Activated CD4-positive, CD25-positive, alpha-beta regulatory T cell treated with anti-CD3 and anti-CD28 coated beads, Interleukin-2, amount 50 U/mL, for 24 hours (primary cell): ENCODE measurements at regions not wholly inside any gene's neighbourhood (a gene's known extent, or its start where the extent isn't known, plus 50 kb on each side); places are given as distances from the start of the nearest gene placed in this dataset.

Source experiments
- ATAC-seq, 2 donors: fragments of 150-1000 bp; cut with Tn5 transposase; one replicate each; pipeline ENCODE4 v1.10.0; 2021; ENCODE audit warnings: mild to moderate bottlenecking in 1 of 2, moderate library complexity in 1 of 2

GRCh38 chr1:98421085-98421435, 240.5 kb upstream of the SNX7 start:
- no peak for ATAC-seq

DNA sequence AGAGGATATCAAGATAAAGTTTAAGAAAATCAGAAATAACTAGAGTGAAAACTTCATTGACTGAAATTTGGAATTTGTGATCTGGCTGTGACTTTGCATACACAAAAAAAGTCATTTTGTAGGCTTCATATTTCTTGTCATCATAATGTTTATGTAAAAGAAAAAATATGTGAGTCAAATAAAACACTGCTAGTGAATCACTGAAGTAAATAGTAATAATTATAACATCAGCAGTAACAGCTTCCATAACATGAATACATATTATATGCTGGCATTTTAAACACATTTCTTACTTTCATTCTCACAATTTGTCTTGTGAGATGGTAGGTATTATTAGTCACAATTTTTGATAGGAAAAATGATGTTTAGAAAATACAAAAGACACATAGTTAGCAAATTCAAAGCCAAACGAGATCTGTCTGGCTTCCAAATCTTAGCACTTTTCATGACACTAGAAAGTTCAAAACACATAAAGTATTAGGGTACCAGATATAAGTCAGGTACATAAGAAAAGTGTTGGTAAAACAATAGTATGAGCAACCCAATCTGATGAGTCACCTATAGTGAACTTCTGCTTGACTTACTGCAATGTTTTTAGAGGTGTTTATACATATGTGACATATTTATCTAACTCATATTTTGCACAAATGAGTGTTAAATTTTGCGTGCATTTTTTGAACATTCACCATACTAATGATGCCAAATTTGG, 241.0 kb upstream of the SNX7 start:
- ATAC-seq: no peak

DNA sequence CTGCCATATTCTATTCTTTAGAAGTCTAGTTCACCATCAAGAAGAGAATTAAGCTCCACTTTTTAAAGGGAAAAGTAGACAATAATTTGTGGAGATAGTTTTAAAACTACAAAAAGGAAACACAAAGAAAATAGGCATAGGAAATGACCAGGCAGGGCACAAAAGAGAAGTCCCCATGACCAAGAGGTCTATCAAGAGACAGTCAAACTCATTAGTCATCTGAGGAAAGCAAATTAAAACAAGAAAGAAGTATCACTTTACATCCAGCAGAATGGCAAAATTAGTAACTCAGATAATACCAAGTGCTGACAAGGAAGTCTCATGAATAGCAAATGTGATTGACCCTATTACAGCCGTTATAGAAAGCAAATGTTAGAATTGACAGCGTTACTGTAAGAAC, 243.7 kb upstream of the SNX7 start:
- ATAC-seq: no peak

GRCh38 chr1:98410082-98410481, 251.4 kb upstream of the SNX7 start:
- ATAC-seq: no peak

DNA sequence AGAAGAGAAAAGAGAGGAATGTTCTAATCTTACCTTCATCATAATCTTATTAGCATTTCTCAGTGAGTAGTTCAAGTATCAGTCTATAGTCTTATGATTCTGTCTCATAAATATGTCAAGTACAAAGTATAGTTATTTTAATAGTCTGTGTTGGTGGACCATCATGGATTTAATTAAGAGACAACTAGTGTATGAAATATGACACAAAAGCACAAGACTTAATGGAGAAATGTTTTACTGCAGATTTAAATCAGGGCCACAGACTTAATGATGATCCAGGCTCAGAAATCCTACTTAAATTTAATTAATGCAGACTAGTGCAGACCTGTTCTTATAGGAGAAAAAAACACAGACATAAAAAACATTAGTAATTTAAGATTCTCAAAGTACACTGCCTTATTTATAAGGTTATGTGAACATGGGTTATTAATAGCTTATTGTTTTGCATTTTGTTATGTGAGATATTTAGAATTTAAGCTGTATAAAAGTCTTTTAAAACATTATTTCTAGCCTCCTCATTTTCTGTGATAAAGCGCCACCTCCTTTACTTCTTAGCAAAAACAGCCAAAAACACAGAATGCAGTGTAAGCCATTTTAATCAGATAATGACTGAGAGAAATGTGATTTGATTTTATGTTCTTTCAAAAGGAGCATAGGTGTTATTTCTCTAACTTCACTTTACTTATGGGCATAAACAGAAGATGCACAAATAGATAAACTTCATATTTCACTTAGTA, 255.0 kb upstream of the SNX7 start:
- no peak for ATAC-seq

DNA sequence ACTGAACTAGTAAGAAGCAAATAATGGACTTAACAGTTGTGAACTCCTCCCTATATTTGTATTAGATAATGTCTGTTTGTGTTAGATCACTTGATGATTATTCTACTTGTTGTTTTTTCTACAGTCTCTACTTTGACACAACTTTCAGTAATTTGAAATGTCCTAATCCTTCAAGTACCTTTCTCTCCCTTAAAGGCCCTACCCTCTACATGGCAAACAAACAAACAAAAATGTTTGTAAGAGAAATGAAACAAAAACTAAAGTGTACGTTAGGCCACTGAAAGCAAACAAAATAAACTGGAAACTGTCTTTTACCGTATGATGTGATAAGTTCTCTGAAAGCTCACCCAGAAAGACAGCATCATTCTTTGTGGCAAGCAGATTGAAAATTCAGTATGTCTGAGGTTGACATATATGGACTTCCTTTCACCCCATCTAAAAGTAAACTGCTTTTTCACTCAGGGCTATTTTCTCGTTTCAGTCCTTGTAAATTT, 255.9 kb upstream of the SNX7 start:
- no peak for ATAC-seq

GRCh38 chr1:98404866-98405265, 256.7 kb upstream of the SNX7 start:
- no peak for ATAC-seq

- no peak for ATAC-seq
These were observed 257.5 kb upstream of the SNX7 start for GRCh38 chr1:98403963-98404480.

DNA sequence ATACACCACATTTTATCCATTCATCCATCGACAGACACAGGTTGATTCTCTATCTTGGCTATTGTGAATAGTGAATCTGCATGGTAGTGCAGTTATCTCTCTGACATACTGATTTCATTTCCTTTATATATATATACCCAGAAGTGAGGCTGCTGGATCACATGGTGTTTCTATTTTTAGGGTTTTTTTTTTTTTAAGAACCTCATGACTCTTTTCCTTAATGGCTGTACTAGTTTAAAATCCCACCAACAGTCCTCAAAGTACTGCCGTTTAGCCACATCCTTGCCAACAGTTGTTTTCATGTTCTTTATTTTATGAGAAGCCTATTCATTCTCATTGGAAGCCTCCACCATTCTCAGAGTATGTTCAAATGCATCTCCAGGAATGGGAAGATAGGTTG, 258.7 kb upstream of the SNX7 start:
- no peak for ATAC-seq

- ATAC-seq: no peak
These were observed 261.1 kb upstream of the SNX7 start for GRCh38 chr1:98400446-98400845.

DNA sequence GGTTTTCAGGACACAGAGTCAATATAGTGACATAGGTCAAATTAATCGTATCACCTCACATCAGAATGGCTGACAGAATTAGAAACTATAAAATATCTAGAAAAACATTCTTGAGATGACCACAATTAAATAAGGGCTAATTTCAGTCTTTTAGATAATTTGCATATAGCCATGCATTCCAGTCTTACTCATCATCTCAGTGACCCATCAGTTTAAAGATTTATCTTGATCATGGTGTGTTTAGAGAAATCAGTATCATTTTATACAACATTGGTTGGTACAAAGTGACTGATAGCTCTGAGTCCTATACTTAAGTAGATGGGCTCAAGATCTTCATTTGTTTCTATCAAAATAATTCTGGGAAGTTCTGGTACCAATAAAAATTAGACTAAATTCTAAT, 262.3 kb upstream of the SNX7 start:
- ATAC-seq: no peak

DNA sequence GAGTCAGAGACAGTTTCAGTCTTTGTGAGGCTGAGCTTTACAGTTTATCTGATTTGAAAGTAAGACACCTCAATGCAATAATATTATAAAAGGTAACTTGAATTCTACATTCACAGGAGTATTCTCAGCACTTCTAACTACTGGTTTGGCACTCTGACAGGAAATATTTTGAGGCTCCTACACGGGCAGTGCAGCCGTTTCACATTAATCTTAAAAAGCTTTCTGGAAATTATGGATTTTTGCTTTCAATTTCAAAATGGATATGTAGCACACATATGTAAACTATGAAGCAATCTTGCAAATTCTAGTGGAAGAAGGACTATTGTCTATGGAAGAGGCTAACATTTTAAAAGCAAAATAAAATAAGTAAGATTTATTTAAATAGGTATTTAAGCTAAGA, 262.9 kb upstream of the SNX7 start:
- ATAC-seq: no peak

DNA sequence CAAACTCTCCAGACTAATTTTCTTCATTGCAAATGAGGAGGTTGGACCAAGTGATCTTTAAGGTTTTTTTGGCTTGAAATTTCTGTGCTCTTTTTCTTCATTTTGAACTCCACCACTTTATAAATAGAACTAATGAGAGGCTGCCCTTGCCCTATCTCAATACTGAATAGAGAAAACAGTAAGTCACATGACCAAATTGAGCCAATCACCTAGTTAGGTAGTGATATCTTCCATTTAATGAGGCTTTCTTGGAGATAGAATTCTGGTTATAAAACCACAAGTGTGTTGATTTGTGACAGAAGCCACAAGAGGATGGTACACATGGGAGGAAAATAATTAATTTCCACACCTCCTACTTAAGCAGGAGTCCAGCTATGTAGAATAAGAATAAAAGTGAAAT, 263.4 kb upstream of the SNX7 start:
- no peak for ATAC-seq

GRCh38 chr1:98393719-98394118, 267.8 kb upstream of the SNX7 start:
- no peak for ATAC-seq

DNA sequence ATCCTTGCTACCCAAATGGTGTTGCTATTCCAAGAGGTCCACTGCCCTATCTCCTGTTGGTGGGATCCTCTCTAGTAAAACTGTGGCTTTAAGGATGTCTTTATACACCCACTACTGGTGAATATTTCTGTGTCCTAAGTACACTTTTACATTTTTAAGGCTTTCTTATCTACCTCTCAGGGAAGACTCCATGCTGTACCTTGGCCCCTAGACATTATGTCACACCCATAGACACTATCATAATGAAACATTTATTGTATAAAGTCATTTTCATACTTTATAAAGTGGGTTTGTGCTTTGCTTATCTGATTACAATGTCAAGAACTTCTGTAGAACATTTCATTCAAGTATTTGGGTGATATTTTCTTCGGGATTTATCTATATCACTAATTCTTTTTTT, 270.3 kb upstream of the SNX7 start:
- no peak for ATAC-seq

DNA sequence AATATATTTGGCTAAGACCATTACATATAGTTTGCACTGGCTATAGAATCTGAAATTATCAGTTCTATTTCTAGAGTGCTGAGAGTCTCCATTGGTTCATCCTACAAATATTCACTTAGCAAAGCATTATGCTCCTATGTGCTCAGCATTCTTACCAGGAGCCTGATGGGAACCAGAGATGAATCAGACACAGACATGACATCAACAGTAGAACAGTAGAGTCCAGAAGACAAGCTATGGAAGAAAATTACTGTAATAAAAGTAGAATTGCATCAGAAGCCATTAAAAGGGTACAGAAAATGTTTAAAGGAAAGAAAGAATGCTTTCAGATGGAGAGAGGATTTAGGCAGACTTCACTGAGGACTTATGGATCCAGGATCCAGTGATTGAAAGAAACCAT, 271.7 kb upstream of the SNX7 start:
- ATAC-seq: no peak

GRCh38 chr1:98388441-98388840, 273.1 kb upstream of the SNX7 start:
- ATAC-seq: peak; percentile 65 to 87

DNA sequence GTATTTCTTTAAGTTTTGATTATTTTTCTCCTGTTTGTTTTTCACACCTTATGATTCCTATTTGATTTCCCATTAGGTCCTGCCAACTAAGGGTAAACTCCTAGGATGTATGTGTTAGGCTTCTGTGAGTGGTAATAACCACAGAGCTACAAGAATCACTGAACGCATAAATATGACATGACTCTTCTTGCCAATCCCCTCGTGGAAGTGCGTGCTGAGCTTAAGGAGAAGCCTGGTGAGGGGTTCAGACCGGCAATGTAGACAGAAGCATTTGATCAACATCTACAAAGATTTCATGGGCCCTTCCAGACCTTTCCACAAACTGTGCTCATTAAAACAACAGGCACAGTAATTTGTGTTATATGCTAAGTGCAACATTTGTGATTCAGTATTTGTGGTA, 273.8 kb upstream of the SNX7 start:
- no peak for ATAC-seq

DNA sequence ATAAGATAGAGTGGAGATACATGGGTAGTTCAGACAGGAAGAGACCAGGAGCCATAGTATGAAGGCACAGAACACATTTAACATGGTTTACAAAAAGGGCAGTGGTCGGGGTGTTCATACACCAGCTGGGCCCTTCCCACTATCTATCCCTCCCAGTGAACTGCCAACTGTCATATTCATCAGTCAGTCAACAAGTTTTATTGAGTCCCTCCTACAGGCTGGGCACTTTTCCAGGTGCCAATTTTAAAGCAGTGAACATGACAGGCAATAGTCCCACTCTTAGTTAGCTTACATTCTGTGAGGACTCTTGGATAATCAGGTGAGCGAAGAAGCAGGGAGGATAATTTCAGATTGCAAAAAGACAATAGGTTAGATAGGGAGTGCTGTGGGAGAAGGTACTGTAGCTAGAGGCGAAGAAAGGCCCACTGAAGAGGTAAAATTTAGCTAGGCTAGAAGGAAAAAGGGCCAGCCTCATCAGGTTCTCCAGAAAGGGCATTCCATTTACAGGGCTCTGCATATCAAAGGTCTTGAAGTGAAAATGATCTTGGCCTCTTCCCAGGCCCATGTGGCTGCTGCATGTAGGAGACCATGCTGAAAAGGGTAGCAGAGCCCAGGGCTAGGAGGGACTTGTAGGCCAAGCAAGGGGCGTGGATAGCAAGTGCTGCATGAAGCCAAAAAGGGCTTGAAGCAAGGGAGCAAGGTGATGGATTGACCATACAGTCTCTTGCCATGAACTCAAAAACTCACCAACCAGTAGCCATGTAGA, 274.7 kb upstream of the SNX7 start:
- no peak for ATAC-seq

GRCh38 chr1:98385652-98386051, 275.9 kb upstream of the SNX7 start:
- ATAC-seq: no peak

DNA sequence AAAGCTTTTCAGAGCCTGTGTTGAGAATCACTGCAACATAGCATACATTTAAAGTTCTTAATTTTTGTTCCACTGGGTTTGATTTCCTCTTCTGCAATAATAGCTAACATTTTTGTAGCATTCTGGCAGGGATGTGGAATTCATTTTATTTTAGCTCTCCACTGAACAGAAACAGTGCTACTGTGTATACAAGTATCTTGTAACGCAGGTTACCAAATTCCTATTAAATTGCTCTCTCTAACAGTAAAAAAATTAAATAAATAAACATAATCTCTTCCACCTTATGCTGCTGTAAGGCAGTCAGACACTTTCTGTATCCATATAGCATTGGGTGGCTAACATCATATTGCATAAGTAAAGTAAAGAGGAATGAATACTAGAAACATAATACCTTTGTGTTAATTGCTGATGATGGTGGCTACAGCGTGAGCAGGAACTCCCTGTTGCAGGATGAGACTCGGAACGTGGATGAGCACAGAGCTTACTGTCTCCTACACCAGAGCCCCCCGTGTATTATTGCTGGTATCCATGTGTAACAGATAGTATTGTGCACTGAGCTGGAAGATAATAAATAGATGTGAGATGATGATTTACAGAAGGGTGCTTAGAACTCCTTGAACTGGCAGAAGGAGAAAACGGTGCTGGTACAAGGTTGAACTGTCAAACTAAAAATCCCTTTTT, 276.9 kb upstream of the SNX7 start:
- no peak for ATAC-seq

DNA sequence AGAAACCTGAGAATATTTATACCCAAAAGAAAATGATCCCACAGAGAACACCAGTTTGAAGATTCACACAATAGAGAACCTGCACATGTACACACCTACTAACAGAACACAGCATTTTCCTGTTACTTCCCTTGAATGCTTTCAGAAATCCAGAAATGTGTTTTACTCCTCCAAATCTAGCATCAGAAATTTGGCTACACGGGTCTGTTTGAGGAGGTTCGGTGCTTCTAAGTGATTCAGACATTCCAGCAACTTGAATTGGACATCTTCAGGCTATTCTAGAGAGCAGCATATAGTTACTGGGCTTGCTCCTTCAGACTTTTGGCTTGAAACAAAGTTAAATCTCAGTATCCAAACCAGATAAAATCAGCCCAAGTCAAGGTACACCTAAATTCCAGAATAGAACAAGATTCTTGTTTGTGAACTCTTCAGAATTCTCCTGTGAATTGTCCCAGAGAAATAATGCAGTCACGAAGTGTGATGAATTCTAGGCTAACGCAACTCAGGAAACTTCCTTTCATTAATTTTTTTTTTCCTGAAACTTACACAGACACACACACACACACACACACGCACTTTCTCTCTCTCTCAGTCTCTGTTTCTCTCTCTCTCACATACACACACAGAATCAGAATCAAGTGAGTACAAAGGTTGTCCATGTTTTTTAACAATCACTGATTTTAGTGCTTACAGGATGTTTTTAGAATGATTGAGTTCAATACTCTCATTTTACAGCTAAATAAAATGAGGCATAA, 278.4 kb upstream of the SNX7 start:
- ATAC-seq: no peak
